Activated CD4-positive, alpha-beta T cell treated with anti-CD3 and anti-CD28 coated beads for 36 hours (primary cell): ENCODE measurements at regions not wholly inside any gene's neighbourhood (a gene's known extent, or its start where the extent isn't known, plus 50 kb on each side); places are given as distances from the start of the nearest gene placed in this dataset.

ENCODE experiments used
- ATAC-seq: fragments of 200-7000 bp; cut with Tn5 transposase; one replicate; pipeline ENCODE4 v1.10.0; 2021; ENCODE audit warnings: mild to moderate bottlenecking, moderate library complexity
- CTCF ChIA-PET: fragments of 350-600 bp; sonication (Branson Sonifier 250); formaldehyde crosslinking; loops from one replicate; lab custom pipeline; 2021; ENCODE audit warnings: antibody characterized with exemption; lab: Charles Lee
- POLR2A ChIA-PET: fragments of 350-600 bp; sonication (Branson Sonifier 250); formaldehyde crosslinking; loops from one replicate; lab custom pipeline; 2021; ENCODE audit warnings: antibody characterized with exemption, inconsistent platforms; lab: Charles Lee
- DNase-seq: peaks from one replicate; pipeline ENCODE4 v3.0.0-alpha.2; 2020
- H3K27ac Mint-ChIP-seq: one replicate; pipeline ENCODE4 v1.8.0; 2021; ENCODE audit warnings: mixed read lengths
- H3K27me3 Mint-ChIP-seq: one replicate; pipeline ENCODE4 v1.8.0; 2021; ENCODE audit warnings: mixed read lengths
- H3K36me3 Mint-ChIP-seq: one replicate; pipeline ENCODE4 v1.8.0; 2021; ENCODE audit warnings: low read depth, mixed read lengths
- H3K4me1 Mint-ChIP-seq: one replicate; pipeline ENCODE4 v1.8.0; 2021; ENCODE audit warnings: mixed read lengths
- H3K4me3 Mint-ChIP-seq: one replicate; pipeline ENCODE4 v1.8.0; 2021; ENCODE audit warnings: mild to moderate bottlenecking, moderate library complexity, mixed read lengths
- H3K9me3 Mint-ChIP-seq: one replicate; pipeline ENCODE4 v1.8.0; 2021; ENCODE audit warnings: low read depth, mixed read lengths
- intact Hi-C, 2 experiments: fragments of 100-400 bp; cut with DNase I in 1 of 2; cut with micrococcal nuclease in 1 of 2; formaldehyde crosslinking; loops; one replicate each; pipeline versions ENCODE4 v1.14.2 to v1.15.1; 2022 to 2024; cut with DNase I, micrococcal nuclease

DNA sequence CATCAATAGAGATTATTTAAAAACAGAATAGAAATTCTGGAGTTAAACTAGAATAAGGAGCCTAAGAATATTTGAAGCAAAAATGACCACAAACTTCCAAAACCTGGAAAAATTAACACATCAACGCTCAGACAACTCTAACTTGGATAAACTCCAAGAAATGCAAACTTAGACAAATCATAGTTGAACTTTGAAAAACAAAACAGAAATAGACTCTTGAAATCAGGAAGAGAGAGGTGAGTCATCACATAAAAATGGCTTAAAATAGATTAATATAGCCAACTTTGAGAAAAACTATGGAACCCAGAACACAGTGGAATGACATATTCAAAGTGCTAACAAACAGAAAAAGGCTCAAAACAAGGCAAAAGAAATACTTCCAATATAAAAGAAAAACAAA, 974.2 kb downstream of the JRKL start:
- ChIA-PET POLR2A (no interaction called here), CTCF (no interaction called here)
- peaks cover 10% of the 10 kb centered on the region for H3K9me3 Mint-ChIP-seq
- H3K4me1 Mint-ChIP-seq, result no peaks in the 10 kb centered on the region
- H3K4me3 Mint-ChIP-seq, result no peak overlapping the region
- H3K36me3 Mint-ChIP-seq, result no peaks in the 10 kb centered on the region
- ATAC-seq, result no peak
- no peak for DNase-seq
- intact Hi-C loops, result no loop called here
- H3K27ac Mint-ChIP-seq, result no peak overlapping the region
- H3K27me3 Mint-ChIP-seq, result no peaks in the 10 kb centered on the region

DNA sequence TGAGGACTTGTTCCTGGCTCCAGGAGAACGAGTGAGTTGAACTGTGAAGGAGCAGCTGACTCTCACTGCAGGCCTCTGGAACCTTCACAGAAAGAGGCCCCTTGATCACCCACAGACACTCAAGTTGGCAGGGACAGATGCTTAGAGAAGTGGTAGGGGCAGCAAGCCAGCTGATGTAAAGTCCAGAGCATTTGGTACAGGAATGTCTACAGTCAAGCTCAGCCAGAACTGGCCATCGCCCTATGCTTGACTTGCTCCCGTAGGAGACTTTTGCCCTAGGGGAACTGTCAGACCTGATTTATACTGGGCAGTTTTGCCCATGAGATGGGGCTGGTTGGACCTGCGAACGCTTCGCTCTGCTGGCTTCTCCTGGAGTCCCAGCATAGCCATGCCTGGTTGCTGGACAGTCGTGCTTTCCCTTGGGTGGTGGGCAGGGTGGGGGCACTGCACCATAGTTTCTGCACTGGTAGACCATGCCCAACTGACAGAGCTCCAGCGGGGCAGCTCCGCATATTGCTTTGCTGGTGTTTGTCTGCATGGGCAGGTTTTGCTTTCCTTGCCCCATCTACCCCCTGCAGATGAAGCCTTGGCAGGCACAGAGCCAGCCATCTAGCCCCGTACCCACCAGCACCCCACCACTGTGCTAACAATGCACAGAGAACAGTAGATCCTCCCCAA, 977.7 kb downstream of the JRKL start:
- ATAC-seq (no peak), DNase-seq (no peak)
- Mint-ChIP-seq H3K27me3 (no peaks in the 10 kb centered on the region), H3K9me3 (peaks cover 16% of the 10 kb centered on the region), H3K36me3 (no peaks in the 10 kb centered on the region), H3K4me3 (no peak overlapping the region), H3K4me1 (no peaks in the 10 kb centered on the region), H3K27ac (no peak overlapping the region)
- intact Hi-C loops, result no loop called here
- CTCF ChIA-PET, result no interaction called here
- POLR2A ChIA-PET, result no interaction called here

DNA sequence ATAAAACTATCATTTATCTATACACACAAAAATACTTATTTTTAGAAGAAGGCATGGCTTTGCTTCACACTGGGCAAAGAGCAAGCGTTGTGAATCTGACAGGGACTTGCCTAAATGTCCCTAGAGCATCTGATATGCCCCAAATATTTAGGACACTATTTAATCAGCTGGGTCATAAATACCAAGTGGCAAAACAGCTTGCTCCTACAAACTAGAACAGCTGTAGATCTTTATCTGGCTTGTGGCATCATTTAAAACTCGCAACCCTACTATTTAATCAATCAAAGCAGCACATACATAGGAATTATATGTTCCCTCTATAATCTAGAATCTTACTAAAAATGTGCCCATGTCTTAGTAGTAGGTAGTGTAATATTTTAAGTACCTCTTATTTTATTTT, 999.5 kb downstream of the JRKL start:
- ATAC-seq (no peak), DNase-seq (no peak)
- Mint-ChIP-seq H3K27ac (no peak overlapping the region), H3K4me3 (no peak overlapping the region), H3K4me1 (no peaks in the 10 kb centered on the region), H3K27me3 (no peaks in the 10 kb centered on the region), H3K9me3 (peaks cover 14% of the 10 kb centered on the region), H3K36me3 (no peaks in the 10 kb centered on the region)
- POLR2A ChIA-PET, result no interaction called here
- intact Hi-C loops, result no loop called here
- CTCF ChIA-PET, result no interaction called here

DNA sequence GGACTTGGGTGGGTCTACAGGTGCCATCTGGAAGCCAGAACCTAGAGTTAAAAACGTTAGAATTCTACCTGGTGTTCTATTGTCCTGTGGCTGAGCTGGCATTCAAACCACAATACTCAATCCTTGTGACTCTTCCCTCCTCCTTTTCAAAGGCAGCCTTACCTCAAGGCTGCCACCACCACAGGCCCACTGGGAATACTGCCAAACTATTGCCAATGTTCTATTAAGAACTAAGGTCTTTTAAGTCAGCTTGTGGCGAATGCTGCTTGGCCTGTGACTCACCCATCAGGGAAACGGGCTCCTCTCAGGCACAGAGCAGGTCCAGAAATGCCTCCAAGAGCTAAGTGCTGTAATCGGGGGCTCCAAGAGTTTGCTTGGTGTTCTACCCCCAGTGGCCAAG, 1008.4 kb downstream of the JRKL start:
- intact Hi-C loops, result no loop called here
- ATAC-seq (no peak), DNase-seq (no peak)
- ChIA-PET CTCF (no interaction called here), POLR2A (no interaction called here)
- Mint-ChIP-seq H3K27me3 (no peaks in the 10 kb centered on the region), H3K4me1 (no peaks in the 10 kb centered on the region), H3K9me3 (peaks cover 7% of the 10 kb centered on the region), H3K27ac (no peak overlapping the region), H3K36me3 (no peaks in the 10 kb centered on the region), H3K4me3 (no peak overlapping the region)

DNA sequence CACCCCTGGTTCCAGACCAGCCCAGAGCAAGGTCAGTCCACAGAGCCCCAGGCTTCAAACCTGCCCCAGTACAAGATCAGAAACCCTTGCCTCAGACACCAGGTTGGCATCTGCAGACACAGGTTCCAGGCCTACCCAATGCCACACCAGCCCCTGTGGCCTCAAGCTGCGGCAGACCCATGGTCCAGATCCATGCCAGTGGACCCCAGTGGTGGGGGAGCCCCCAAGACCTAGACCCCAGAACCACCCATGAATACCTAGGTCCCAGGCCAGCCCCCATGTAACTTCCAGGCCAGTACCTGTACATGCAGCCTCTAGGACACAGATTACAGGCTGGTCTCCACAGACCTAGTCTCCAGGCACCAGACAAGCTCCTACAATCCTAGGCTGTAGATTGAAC, 1019.3 kb downstream of the JRKL start:
- CTCF ChIA-PET, result no interaction called here

DNA sequence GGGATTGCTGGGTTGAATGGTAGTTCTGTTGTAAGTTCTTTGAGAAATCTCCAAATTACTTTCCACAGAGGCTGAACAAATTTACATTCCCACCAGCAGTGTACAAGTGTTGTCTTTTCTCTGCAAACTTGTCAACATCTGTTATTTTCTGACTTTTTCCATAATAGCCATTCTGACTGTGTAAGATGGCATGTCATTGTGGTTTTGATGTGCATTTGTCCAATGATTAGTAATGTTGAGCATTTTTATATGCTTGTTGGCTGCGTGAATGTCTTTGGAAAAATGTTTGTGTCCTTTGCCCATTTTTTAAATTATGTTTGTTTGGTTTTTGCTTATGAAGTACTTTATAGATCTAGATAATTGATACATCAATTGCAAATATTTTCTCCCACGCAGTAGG, 1025.0 kb downstream of the JRKL start:
- Mint-ChIP-seq H3K4me3 (no peak overlapping the region), H3K36me3 (no peaks in the 10 kb centered on the region), H3K9me3 (peaks cover 13% of the 10 kb centered on the region), H3K27me3 (no peaks in the 10 kb centered on the region), H3K4me1 (no peaks in the 10 kb centered on the region), H3K27ac (no peak overlapping the region)
- ChIA-PET CTCF (no interaction called here), POLR2A (no interaction called here)
- ATAC-seq (no peak), DNase-seq (no peak)
- intact Hi-C loops, result no loop called here

More for the DNA sequence above, 1019.3 kb downstream of the JRKL start:
- Mint-ChIP-seq H3K4me1 (no peaks in the 10 kb centered on the region), H3K27me3 (no peaks in the 10 kb centered on the region), H3K4me3 (no peak overlapping the region), H3K27ac (no peak overlapping the region), H3K9me3 (peaks cover 16% of the 10 kb centered on the region), H3K36me3 (no peaks in the 10 kb centered on the region)
- ATAC-seq, result no peak
- POLR2A ChIA-PET, result no interaction called here
- intact Hi-C loops, result no loop called here
- DNase-seq, result no peak

DNA sequence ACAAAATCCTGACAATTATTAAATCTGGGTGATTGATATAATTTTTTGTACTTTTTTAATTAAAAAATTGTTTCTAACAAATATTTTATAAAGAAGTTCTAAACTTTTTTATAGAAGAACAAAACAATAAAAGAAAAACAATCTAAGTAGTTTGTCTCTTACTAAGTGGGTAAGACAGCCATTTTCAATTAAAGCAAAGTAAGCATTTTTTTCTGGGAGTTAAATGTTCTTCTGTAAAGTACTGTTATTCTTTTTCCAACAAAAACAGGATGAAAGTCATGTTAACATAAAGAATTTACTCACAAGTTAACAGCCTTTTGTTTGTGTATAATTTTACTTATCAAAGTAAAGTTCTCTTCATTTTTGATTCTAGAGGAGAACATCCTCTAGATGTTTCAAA, 1029.9 kb downstream of the JRKL start:
- CTCF ChIA-PET, result no interaction called here
- no peak overlapping the region for H3K27ac Mint-ChIP-seq
- POLR2A ChIA-PET, result no interaction called here
- intact Hi-C loops, result no loop called here
- DNase-seq (no peak), ATAC-seq (no peak)
- H3K9me3 Mint-ChIP-seq, result peaks cover 5% of the 10 kb centered on the region
- H3K27me3 Mint-ChIP-seq, result no peaks in the 10 kb centered on the region
- H3K4me3 Mint-ChIP-seq, result no peak overlapping the region
- H3K36me3 Mint-ChIP-seq, result no peaks in the 10 kb centered on the region
- H3K4me1 Mint-ChIP-seq, result no peaks in the 10 kb centered on the region

DNA sequence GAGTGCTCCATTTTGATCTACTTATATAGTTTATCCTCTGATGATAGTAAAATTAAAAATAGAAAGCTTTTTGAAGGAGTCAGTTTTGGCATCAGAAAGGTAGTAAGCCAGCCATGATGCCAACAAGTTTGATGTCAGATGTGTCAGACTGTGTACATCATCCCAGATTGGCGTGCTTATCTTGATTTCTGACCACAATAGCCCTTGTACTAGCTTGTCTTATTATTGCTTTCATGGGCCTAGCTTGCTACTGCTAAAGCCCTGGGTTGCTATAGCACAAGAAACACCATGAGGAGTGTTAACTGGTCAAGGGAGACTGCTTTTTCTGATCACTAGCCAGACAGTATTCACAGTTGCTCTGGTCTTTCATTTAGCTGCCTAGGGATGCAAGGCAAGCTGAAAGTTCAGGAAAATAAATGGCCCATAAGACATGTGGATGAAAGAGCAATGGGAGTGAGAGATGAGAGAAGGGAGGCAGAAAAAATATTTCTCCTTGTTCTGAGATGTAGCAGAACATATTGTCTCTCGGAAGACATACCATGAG, 1038.5 kb downstream of the JRKL start:
- ATAC-seq (no peak), DNase-seq (no peak)
- no peak overlapping the region for H3K4me3 Mint-ChIP-seq
- POLR2A ChIA-PET, result no interaction called here
- H3K9me3 Mint-ChIP-seq, result no peaks in the 10 kb centered on the region
- H3K36me3 Mint-ChIP-seq, result no peaks in the 10 kb centered on the region
- H3K4me1 Mint-ChIP-seq, result no peaks in the 10 kb centered on the region
- intact Hi-C loops, result no loop called here
- CTCF ChIA-PET, result no interaction called here
- no peaks in the 10 kb centered on the region for H3K27me3 Mint-ChIP-seq
- H3K27ac Mint-ChIP-seq, result no peak overlapping the region

DNA sequence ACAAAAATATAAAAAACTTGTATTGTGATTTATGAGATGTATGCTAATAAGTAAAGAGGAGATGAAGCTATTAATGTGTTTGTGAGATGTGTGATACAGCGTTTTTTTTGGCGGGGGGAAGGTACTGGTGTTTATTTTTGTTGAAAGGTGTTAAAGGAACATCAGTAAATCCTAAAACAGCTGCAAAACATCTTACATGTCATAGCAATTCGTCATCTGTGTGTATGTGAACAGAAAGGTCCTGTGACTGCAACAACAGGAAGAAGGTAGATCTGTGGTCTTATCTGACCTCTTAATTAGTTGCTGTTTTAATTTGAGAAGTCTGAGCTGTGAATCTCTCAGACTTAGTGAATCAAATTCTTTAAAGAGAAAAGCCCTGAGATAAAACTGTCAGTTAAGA, 1041.1 kb downstream of the JRKL start:
- Mint-ChIP-seq H3K27ac (no peak overlapping the region), H3K4me1 (no peaks in the 10 kb centered on the region), H3K9me3 (no peaks in the 10 kb centered on the region), H3K36me3 (no peaks in the 10 kb centered on the region), H3K4me3 (no peak overlapping the region), H3K27me3 (no peaks in the 10 kb centered on the region)
- ATAC-seq (no peak), DNase-seq (no peak)
- CTCF ChIA-PET, result no interaction called here
- intact Hi-C loops, result no loop called here
- POLR2A ChIA-PET, result no interaction called here

DNA sequence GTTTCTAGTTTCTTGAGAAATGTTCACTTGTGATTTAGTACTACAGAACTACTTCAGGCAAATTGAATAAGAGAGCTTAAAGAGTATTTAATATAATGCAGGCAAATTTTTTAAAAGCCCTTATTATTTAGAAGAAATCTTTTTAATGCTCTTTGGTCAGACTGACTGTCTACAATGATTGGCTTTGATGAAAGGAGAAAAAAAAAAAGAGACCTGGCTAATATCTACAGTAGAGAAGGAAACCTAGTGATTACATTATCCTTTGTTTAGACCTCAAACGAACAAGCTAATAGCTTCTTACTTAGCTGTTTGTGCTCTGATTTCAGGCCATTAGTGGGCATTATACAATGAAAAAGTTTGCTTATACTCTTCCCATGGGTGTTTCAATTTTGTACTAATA, 1043.1 kb downstream of the JRKL start:
- no peaks in the 10 kb centered on the region for H3K36me3 Mint-ChIP-seq
- H3K27me3 Mint-ChIP-seq, result no peaks in the 10 kb centered on the region
- no peak overlapping the region for H3K4me3 Mint-ChIP-seq
- no peak overlapping the region for H3K27ac Mint-ChIP-seq
- intact Hi-C loops, result no loop called here
- H3K9me3 Mint-ChIP-seq, result peaks cover 3% of the 10 kb centered on the region
- no peak for ATAC-seq
- ChIA-PET POLR2A (no interaction called here), CTCF (no interaction called here)
- no peak for DNase-seq
- no peaks in the 10 kb centered on the region for H3K4me1 Mint-ChIP-seq

DNA sequence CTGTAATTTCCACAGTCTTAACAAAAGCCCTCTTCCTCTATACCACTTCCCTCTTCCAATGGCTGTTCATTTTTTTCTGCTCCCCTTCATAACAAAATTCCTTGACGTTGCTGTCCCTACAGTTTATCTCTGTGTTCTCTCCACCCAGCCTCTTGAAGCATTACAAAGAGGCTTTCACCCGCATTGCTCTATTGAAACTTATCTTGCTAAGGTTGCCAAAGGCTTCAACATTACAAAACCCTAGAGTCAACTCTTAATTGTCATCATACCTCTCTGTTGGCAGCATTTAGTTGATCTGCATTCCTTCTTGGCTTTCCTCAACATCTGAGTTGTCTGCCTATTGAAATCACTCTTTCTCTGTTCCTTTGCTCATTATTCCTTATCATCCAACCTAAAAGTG, 1055.7 kb downstream of the JRKL start:
- no peak for ATAC-seq
- CTCF ChIA-PET, result interaction anchor here (0.8 kb wide), 1 partner anchor 49 kb away, joined by 3 read pairs; no protein-coding TSS in a partner anchor

DNA sequence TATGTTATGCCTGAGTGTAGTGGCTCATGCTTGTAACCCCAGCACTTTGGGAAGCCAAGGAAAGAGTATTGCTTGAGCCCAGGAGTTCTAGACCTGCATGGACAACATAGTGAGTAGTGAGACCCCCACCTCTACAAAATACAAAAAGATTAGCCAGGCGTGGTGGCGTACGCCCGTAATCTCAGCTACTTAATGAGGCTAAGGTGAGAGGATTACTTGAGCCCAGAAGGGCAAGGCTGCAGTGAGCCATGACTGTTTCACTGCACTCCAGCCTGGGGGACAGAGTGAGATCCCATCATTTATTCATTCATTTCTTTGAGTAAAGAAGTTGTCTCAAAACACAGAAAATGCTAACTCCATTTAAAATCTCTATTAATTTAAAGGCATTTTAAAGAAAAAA, 1061.6 kb downstream of the JRKL start:
- intact Hi-C loops, result no loop called here
- ChIA-PET POLR2A (no interaction called here), CTCF (no interaction called here)
- Mint-ChIP-seq H3K4me1 (no peaks in the 10 kb centered on the region), H3K9me3 (peaks cover 10% of the 10 kb centered on the region), H3K27ac (no peak overlapping the region), H3K4me3 (no peak overlapping the region), H3K36me3 (no peaks in the 10 kb centered on the region), H3K27me3 (no peaks in the 10 kb centered on the region)
- DNase-seq (no peak), ATAC-seq (no peak)

More for the DNA sequence above, 1055.7 kb downstream of the JRKL start:
- intact Hi-C loops, result no loop called here
- Mint-ChIP-seq H3K4me3 (no peak overlapping the region), H3K27ac (no peak overlapping the region), H3K9me3 (peaks cover 8% of the 10 kb centered on the region), H3K36me3 (no peaks in the 10 kb centered on the region), H3K4me1 (no peaks in the 10 kb centered on the region), H3K27me3 (no peaks in the 10 kb centered on the region)
- POLR2A ChIA-PET, result no interaction called here
- no peak for DNase-seq
